ENCODE measurements at regions not wholly inside any gene's neighbourhood (a gene's known extent, or its start where the extent isn't known, plus 50 kb on each side); places are given as distances from the start of the nearest gene placed in this dataset.

- no peak for DNase-seq
Measured at GRCh38 chr16:87170310-87170709, 146.9 kb downstream of the C16orf95 start.

DNA sequence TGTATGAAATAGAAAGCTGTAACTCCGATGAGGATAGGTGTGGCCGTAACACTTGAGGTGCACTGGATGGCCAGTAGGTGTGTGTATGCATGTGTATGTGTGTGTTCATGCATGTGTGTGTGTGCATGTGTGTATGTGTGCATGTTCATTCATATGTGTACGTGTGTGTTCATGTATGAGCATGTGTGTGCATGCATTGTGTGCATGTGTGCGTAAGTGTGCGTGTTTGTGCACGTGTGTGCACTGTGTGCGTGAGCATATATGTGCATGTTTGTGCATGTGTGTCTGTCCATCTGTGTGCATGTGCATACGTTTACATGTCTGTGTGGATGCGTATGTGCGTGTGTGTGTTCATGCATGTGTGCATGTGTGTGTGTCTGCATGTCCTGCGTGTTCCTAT, 145.5 kb downstream of the C16orf95 start:
- DNase-seq: no peak

GRCh38 chr16:87172632-87173031, 144.6 kb downstream of the C16orf95 start:
- no peak for DNase-seq

DNA sequence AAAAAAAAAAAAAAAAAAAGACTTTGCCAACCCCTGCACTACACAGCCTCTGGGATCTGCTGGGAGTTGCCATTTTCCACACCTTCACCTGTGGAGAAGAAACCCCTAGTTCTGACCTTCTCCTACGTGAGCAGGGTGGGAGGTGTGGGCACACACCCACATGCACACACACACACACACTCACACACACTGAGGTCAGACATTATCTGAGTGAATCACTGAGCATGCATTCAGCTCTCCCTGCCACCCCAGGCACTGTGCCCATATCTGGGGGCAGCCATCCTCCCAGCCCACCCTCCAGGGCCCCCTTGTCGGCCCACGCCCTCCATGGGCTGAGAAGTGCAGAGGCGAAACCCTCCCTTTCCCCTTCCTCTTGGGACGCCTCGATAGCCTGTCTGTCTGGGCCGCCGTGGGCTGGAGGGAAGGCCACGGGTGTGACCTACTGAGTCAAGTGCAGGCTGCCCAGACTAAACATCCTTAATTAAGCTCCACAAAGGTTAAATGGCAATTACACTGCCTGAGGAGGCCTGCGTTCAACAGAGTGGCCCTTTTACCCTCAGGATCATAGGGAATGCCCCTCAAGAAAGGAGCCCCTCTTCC, 143.8 kb downstream of the C16orf95 start:
- DNase-seq: no peak

- DNase-seq: no peak
Measured at GRCh38 chr16:87174061-87174460, 143.1 kb downstream of the C16orf95 start.

- DNase-seq: no peak
Measured at GRCh38 chr16:87176735-87177134, 140.5 kb downstream of the C16orf95 start.

GRCh38 chr16:87177673-87178072, 139.5 kb downstream of the C16orf95 start:
- DNase-seq: no peak

- DNase-seq: no peak
Measured at GRCh38 chr16:87178177-87178863, 138.9 kb downstream of the C16orf95 start.

DNA sequence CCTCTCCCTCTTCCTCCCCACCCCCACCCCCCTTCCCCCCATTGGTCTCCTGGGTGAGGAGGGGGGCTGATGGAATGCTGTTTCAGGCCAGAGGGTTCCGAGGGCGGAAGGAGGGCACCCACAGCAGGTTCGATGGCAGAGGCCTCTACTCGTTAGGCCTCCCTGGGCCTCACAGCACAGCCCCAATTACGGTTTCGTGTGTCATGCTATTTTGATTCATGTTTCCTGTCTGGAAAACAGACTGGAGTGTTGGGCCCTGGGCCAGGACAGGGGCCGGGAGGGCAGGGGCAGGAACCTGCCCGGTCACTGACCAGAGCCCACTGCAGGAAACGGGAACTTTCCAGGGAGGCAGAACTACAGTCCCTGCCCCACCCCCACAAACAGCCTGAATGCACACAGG, 138.2 kb downstream of the C16orf95 start:
- no peak for DNase-seq

DNA sequence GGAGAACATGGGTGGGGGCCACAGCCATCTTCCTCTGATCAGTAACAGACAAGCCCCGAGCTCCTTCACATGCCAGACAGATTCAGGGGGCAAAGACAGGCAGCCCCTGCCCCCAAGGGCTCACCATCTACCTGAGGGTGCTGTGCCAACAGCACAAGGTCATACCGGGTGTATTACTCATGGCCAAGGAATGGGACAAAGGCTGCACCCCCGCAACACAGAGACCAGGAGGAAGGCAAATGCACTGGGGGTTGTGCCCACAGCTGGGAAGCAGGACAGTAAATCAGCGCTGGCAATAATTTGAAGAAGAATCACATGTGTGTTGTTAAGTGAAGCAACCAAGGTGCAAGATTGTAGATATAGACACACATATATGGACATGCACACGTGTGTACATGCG, 137.1 kb downstream of the C16orf95 start:
- DNase-seq: no peak

DNA sequence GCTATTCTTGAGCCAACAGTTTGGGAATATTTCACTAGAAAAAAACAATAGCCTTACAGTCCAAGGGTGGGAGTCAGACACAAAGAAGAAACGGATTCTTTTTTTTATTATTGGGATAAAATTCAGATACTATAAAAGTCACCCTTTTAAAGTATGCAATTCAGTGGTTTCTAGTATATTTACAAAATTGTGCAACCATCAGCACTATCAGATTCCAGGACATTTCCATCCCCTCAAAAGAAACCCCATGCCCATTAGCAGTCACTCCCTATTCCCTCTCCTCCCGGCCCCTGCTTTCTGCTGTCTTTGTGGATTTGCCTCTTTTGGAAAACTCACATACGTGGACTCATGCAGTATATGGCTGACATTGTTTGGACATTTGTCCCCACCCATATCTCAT, 134.4 kb downstream of the C16orf95 start:
- DNase-seq: no peak

- DNase-seq: no peak
Measured at GRCh38 chr16:87183647-87184046, 133.5 kb downstream of the C16orf95 start.

DNA sequence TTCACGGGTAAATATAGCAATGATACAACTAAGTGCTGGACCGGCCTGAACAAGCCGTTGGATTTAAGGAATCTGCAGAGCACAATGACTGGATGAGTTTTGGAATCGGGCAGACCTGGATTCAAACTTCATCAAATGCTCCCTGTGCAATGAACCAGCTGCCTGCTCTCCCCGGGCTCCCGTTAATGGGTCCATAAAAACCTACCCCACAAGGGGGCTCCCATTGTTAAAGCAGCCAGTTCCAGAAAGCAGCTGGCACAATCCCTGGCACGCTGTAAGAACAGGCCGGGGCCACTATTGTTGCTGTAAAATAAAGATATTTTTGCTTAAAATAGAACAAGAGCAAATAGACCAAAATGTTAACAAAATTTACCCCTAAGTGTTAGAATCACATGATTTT, 131.9 kb downstream of the C16orf95 start:
- DNase-seq: no peak

GRCh38 chr16:87185983-87186382, 131.2 kb downstream of the C16orf95 start:
- DNase-seq: no peak

- DNase-seq: no peak
Measured at GRCh38 chr16:87186446-87186845, 130.7 kb downstream of the C16orf95 start.

DNA sequence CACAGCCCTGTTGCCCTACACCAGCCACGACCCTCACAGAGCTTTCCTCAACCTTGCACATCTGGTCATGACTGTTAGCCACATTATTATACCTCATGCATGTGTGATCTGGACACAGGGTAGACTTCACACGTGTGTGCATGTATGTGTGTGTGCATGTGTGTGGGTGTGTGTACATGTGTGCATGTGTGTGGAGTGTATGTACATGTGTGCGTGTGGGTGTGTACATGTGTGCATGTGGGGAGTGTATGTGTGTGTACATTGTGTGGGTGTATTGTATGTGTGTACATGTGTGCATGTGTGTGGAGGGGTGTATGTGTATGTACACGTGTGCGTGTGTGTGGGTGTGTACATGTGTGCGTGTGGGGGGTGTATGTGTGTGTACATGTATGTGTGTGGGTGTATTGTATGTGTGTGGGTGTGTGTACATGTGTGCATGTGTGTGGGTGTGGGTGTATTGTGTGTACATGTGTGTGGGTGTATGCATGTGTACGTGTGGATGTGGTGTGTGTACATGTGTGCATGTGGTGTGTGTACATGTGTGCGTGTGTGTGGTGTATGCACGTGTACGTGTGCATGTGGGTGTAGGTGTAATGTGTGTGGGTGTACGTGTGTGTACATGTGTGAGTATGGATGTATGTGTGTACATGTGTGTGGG, 130.2 kb downstream of the C16orf95 start:
- DNase-seq: no peak

- DNase-seq: no peak
Measured at GRCh38 chr16:87188104-87188503, 129.1 kb downstream of the C16orf95 start.

GRCh38 chr16:87189426-87189825, 127.8 kb downstream of the C16orf95 start:
- DNase-seq: no peak

GRCh38 chr16:87190288-87191230, 126.6 kb downstream of the C16orf95 start:
- no peak for DNase-seq

- no peak for DNase-seq
Measured at GRCh38 chr16:87192452-87193073, 124.6 kb downstream of the C16orf95 start.

- no peak for DNase-seq
Measured at GRCh38 chr16:87194172-87194571, 123.0 kb downstream of the C16orf95 start.

- DNase-seq: no peak
Measured at GRCh38 chr16:87195161-87195560, 122.0 kb downstream of the C16orf95 start.

GRCh38 chr16:87196231-87196630, 121.0 kb downstream of the C16orf95 start:
- no peak for DNase-seq
